ENCODE measurements at regions not wholly inside any gene's neighbourhood (a gene's known extent, or its start where the extent isn't known, plus 50 kb on each side); places are given as distances from the start of the nearest gene placed in this dataset.
"Not testable (repeated sequence)": the region's sequence is repeated elsewhere in the genome, so short reads cannot be mapped to it uniquely, and the experiment has no call there.

- DNase-seq (ENCODE audit: low read depth in 3 of 3, low spot score in 1 of 3): no peak
Observed at GRCh38 chr1:234827656-234828055, 217.7 kb upstream of the IRF2BP2 start.

DNA sequence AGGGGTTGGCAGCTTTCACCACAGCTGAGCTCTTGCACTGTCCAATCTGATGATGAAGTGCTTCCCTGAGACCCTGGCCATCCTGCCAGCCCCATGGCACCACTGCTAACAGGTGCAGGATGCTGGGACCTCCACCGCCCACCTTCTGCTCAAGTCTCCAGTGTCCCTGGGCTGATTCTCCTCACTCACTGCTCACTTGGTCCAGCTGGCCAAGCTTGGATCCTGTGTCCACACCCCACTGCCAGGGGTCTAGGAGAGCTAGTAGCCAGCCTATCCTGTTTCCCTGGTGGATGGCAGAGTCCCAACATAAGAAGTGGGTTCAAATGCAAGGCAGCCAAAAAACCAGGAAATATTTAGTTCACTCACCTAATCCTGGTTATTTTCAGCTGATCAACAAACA is 217.2 kb upstream of the IRF2BP2 start:
- DNase-seq (ENCODE audit: low read depth in 3 of 3, low spot score in 1 of 3): no peak

GRCh38 chr1:234826352-234826751 is 216.4 kb upstream of the IRF2BP2 start:
- no peak for DNase-seq (ENCODE audit: low read depth in 3 of 3, low spot score in 1 of 3)

DNA sequence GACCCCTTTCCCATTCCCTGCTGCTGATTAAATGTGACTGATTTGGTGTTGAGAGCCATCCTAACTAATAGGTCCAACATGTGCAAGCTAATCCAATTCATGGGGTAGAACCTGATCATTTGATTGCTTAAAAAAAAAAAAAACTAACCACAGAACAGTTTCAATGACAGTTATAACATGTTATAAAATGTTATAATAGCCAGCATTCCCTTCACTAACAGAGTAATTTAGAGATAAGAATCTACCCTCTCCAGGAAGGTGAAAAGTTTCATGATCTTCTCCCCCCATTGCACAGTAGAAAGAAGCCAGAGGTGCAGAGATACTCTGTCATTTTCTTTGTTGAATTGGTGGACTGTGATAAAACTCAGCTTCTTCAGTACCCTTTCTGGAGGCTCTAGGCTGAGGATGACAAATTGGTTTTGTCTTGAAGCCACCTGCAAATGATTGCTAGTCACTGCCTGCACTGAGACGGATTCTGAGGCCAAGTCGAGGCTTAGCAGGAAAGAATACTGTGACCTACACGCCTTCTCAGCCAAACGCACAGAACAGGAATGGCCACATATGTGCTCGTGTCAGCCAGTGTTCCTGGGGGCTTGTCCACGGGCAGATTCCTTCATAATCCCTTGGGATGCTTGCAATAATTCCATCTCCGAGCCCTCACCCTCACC is 215.7 kb upstream of the IRF2BP2 start:
- DNase-seq (ENCODE audit: low read depth in 3 of 3, low spot score in 1 of 3): no peak

GRCh38 chr1:234824836-234825235 is 214.9 kb upstream of the IRF2BP2 start:
- not testable (repeated sequence) for DNase-seq (ENCODE audit: low read depth in 3 of 3, low spot score in 1 of 3)

- DNase-seq (ENCODE audit: low read depth in 3 of 3, low spot score in 1 of 3): no peak
Observed at GRCh38 chr1:234823191-234824176, 213.5 kb upstream of the IRF2BP2 start.

- no peak for DNase-seq (ENCODE audit: low read depth in 3 of 3, low spot score in 1 of 3)
Observed at GRCh38 chr1:234821840-234822239, 211.9 kb upstream of the IRF2BP2 start.

DNA sequence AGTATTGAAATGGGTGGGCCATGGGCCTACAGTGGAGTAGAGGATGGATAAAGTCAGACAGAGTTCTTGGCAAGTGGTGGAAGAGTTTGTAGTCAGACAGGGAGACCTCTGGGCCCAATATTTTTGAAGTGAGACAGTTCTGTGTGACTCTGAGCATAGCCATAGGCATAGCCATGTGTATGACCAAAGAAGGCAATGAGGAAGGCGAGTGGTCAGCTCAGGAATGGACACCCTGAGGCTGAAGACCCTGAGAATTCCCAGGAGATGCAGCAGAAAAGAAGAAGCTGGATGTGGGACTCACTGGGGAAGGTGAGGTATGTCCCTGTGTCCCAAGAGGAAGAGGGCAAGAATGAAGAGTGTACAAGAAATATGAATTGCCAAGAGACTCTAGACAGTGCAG is 210.6 kb upstream of the IRF2BP2 start:
- no peak for DNase-seq (ENCODE audit: low read depth in 3 of 3, low spot score in 1 of 3)

GRCh38 chr1:234819845-234820244 is 209.9 kb upstream of the IRF2BP2 start:
- DNase-seq (ENCODE audit: low read depth in 3 of 3, low spot score in 1 of 3): not testable (repeated sequence)

GRCh38 chr1:234818040-234818387 is 208.0 kb upstream of the IRF2BP2 start:
- not testable (repeated sequence) for DNase-seq (ENCODE audit: low read depth in 3 of 3, low spot score in 1 of 3)

DNA sequence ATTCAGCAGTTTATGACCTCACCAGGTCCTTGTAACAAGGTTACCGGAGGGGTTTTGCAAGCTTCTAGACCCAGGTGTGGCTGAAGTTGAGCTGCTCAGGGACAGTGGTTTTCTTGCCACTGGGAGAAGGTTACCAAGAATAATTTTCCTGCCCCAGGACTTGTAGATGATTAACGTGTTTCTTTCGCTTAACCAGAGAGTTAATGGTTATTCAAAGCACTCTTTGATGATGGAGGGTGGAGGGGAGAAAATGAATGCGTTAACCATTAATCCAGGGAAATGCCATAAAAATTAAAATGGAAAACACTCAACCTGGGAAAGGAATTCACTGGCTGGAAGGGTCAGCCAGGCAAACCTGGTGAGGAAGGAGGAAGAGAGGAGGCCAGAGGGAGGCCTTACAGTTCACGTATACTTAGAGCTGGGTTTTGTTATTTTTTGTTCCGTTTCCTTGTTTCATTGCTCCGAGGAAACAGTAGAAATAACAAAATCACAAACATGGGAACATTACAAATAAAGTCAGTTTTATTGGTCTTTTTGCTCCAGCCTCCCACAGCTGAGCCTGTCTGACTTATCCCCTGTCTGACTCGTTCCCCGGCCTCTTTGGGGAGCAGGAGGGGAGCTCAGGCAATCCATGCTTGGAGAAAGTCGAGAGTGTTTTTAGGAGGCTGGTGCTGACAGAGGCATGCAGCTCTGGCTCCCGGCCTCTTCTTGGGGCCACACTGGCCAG is 207.5 kb upstream of the IRF2BP2 start:
- not testable (repeated sequence) for DNase-seq (ENCODE audit: low read depth in 3 of 3, low spot score in 1 of 3)

DNA sequence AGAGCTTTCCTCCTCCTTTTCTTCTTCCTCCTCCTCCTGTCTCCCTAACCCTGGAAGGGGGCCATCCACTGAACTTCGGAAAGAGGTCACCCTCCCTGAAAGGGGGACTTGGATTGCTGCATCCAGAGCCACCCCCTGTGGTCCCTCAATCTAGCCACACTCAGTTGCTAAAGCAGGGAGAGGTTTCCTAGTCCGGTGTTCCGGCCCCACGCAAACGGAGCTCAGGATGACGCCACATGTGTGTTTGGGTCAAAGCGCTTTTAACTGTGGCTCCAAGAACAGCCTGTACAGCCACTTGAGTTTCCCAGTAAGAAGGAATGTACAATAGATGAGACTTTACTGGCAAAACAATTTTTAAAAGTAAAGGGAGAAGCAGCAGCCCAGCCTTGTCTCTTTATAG is 206.9 kb upstream of the IRF2BP2 start:
- DNase-seq (ENCODE audit: low read depth in 3 of 3, low spot score in 1 of 3): not testable (repeated sequence)

GRCh38 chr1:234816186-234816851 is 206.3 kb upstream of the IRF2BP2 start:
- DNase-seq (ENCODE audit: low read depth in 3 of 3, low spot score in 1 of 3): not testable (repeated sequence)

GRCh38 chr1:234815295-234815815 is 205.4 kb upstream of the IRF2BP2 start:
- not testable (repeated sequence) for DNase-seq (ENCODE audit: low read depth in 3 of 3, low spot score in 1 of 3)

DNA sequence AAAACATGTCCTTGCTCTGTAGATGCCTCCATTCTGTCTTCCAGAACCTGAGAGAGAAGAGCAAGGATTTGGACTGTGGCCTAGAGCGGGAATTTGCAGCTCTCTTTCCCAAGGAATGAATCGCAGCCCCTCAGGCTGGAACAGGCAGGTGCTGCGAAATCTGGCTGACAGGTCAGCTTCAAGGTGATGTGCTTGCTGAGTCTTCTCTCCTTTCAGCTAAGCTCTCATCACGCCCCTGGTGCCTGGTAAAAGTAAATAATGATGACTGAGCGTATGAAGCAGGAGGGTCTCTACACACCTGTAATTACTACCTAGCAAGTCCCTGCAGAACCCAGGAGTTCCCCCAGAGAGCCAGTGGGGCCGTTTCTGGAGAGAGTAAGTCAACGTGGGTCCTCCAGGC is 204.3 kb upstream of the IRF2BP2 start:
- not testable (repeated sequence) for DNase-seq (ENCODE audit: low read depth in 3 of 3, low spot score in 1 of 3)

- not testable (repeated sequence) for DNase-seq (ENCODE audit: low read depth in 3 of 3, low spot score in 1 of 3)
Observed at GRCh38 chr1:234811824-234812223, 201.8 kb upstream of the IRF2BP2 start.

DNA sequence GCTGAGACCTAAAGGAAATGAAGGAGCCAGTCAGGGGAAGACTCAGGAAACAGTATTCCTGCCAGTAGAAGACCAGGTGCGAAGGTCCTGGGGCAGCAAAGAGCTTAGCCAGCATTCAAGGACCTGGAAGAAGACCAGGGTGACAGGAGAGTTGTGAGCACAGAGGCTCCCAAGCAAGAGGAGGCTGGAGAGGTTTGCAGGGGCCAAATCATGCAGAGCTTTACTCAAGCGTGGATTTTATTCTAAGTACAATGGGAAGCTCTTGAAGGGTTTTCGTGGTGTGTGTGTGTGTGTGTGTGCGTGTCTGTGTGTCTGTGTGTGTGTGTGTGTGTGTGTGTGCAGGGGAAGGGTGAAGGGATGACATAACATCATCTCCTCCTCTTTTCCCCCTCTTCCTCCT is 200.7 kb upstream of the IRF2BP2 start:
- DNase-seq (ENCODE audit: low read depth in 3 of 3, low spot score in 1 of 3): not testable (repeated sequence)

DNA sequence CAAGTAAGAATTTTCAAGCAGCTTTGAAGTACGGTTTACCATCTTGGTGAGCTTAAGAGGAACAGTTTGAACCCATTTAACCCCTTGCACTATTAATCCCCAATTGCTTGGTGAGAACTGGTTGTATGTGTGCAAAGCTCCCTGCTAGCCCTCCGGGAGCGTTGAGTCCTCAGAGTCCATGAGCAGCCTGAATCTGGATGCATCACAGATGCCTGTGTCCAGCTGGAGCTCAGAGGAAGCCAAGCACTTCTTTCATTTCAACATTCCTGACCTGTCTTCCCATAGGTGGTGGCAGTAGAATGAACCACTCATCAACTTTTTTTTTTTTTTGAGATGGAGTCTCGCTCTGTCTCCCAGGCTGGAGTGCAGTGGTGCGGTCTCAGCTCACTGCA is 199.9 kb upstream of the IRF2BP2 start:
- DNase-seq (ENCODE audit: low read depth in 3 of 3, low spot score in 1 of 3): not testable (repeated sequence)

- not testable (repeated sequence) for DNase-seq (ENCODE audit: low read depth in 3 of 3, low spot score in 1 of 3)
Observed at GRCh38 chr1:234808943-234809853, 199.2 kb upstream of the IRF2BP2 start.

GRCh38 chr1:234808459-234808858 is 198.5 kb upstream of the IRF2BP2 start:
- DNase-seq (ENCODE audit: low read depth in 3 of 3, low spot score in 1 of 3): not testable (repeated sequence)
